ENCODE measurements at regions not wholly inside any gene's neighbourhood (a gene's known extent, or its start where the extent isn't known, plus 50 kb on each side); places are given as distances from the start of the nearest gene placed in this dataset.
"Not testable (repeated sequence)": the region's sequence is repeated elsewhere in the genome, so short reads cannot be mapped to it uniquely, and the experiment has no call there.

DNA sequence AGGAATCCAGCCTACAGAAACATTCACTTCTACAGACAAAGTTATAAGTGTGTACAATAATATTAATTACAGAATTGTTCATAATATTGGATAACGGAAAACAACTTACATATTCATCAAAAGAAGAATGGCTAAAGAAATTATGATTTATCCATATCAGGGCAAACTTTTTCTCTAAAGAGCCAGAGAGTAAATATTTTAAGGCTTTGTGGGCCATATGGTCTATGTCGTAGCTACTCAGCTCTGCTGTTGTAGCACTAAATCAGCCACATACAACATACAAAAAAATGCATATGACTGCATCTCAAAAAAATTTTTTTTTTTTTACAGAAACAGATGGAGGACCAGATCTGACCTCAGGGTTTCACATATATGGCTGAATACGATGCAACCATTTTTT is 96.7 kb upstream of the GALNT18 start:
- DNase-seq (ENCODE audit: low spot score) (no peak), FAIRE-seq (no peak)

- DNase-seq (ENCODE audit: low spot score) (no peak), FAIRE-seq (no peak)
These were observed 95.4 kb upstream of the GALNT18 start for GRCh38 chr11:11717064-11717725.

GRCh38 chr11:11715075-11715474 is 93.3 kb upstream of the GALNT18 start:
- FAIRE-seq = not testable (repeated sequence)

GRCh38 chr11:11710556-11710955 is 88.8 kb upstream of the GALNT18 start:
- FAIRE-seq (no peak), DNase-seq (ENCODE audit: low spot score) (no peak)

More at GRCh38 chr11:11715075-11715474, 93.3 kb upstream of the GALNT18 start:
- not testable (repeated sequence) for DNase-seq (ENCODE audit: low spot score)

DNA sequence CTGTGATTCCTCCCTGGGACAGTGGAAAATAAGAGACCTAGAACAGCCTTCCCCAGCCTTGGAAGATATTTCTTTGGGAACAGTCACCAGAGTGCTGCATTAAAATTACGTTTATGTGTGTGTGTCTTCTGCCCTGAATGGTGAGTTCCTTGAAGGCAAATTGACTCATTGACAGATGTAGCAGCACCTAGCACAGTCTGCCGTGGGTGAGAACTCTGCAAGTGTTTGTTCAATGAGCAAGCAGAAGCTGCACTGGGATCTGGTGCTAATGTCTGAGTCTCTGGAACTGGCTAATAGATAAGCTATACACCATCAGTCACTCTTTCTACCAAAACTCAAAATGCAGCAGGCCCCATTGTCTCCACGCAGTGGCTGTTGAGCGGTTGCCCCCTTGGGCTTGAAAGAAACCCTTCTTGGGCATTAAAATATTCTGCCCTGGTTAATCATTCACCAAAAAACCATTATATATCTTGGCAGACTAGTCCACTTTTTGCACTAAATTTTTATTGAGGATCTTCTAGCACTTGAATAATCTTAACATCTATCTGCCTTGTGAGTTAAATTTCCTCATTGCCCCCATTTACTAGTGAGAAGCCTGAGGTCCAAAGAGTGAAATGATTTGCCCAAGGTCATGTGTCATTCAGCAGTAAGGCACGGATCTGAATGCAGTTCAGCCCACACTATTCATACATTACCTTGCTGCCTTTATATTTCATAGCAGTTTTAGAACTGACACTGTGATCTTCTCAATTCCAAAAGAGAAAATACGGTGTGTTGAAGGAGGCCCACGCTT is 87.8 kb upstream of the GALNT18 start:
- DNase-seq (ENCODE audit: low spot score) (no peak), FAIRE-seq (no peak)

GRCh38 chr11:11708256-11708655 is 86.5 kb upstream of the GALNT18 start:
- DNase-seq (ENCODE audit: low spot score) (no peak), FAIRE-seq (no peak)

GRCh38 chr11:11706028-11706427 is 84.2 kb upstream of the GALNT18 start:
- DNase-seq (ENCODE audit: low spot score) (peak; percentile 33), FAIRE-seq (no peak)

DNA sequence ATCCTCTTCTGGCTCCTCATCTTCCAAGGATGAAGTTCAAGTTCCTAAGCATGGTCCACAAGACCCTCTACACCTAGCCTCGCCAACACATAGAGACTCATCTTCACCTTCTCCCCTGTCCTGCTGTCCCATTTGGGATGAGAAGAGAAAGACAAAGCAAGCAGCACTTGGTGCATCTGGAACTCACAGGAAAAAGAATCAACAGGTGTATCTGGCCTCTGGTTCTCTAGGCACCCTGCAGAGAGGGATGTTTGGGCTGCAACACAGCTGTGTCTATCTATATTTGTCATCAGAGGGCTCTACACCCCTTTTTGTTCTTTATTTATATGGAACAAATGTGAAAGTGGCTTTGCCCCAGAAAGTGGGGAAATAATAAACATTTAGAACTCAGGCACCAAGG is 82.1 kb upstream of the GALNT18 start:
- FAIRE-seq (no peak), DNase-seq (ENCODE audit: low spot score) (no peak)

DNA sequence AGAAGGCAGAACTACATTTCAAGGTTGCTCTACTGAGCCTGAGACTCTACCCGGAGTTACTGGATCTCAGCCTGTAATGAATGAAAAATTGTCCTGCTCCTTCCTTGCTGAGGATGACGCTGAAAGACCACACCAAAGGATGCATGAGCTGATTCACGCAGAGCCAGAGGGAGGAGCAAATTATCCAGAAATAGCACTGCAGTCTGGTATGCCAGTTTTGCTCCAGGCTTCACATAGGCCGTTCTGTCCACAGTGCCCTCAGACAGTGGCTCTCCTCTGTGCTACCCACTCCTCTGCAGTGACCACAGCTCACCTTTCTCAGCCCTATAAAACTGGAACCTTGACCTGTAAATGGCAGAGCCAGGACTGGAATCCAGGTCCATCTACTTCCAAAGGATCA is 79.3 kb upstream of the GALNT18 start:
- FAIRE-seq = no peak
- peak; percentile 51 for DNase-seq (ENCODE audit: low spot score)

DNA sequence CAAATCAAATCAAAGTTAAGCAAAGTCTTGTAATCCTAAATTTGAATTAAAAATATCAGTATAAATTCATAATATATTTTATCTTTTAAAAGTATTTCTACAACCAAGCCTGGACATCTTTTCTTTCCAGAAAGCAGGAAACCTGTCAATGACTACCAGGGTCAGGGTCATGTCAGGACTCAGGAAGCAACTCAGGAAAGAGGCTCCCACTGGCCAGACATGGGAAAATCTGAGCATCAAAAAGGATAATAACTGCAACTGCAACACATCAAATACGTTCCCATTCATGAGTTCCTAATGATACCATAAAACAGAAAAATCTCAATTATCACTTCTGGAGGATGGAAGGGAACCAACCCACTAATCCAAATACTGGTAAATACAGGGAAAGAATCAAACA is 76.0 kb upstream of the GALNT18 start:
- FAIRE-seq (no peak), DNase-seq (ENCODE audit: low spot score) (no peak)

GRCh38 chr11:11691296-11692151 is 69.7 kb upstream of the GALNT18 start:
- DNase-seq (ENCODE audit: low spot score) (no peak), FAIRE-seq (no peak)

- no peak for DNase-seq (ENCODE audit: low spot score)
- FAIRE-seq = no peak
These were observed 59.7 kb upstream of the GALNT18 start for GRCh38 chr11:11681536-11681935.

DNA sequence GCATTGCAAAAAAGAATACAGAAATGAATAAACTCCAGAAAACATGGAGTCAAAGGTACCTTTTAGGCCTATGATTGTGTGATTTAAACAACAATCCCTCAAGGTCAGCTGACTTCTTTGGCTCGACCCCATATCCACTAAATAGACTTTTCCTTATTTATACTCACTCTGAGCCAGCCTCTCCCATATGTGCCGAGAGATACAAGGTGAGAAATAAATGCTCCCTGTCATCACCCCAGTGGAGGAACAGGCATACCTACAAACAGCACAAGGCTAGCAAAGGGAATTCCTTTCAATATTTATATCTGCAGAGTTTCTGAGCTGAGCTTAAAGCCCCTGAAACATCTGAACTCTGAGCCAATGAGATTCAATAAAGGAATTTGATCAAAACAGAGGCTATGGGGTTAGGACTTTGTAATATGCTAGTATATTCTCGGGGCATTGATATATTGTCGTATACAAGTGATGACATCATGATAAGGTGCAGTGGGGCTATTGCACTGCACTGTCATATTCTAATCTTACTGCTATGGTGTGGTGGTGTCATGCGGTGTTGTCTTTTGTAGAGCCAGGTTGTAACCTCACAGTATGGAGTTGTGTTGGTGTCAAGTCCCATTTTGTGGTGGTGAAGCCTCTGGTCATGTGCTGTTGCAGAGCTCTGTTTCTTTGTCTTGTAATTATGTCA is 56.0 kb upstream of the GALNT18 start:
- no peak for DNase-seq (ENCODE audit: low spot score)
- FAIRE-seq = no peak

DNA sequence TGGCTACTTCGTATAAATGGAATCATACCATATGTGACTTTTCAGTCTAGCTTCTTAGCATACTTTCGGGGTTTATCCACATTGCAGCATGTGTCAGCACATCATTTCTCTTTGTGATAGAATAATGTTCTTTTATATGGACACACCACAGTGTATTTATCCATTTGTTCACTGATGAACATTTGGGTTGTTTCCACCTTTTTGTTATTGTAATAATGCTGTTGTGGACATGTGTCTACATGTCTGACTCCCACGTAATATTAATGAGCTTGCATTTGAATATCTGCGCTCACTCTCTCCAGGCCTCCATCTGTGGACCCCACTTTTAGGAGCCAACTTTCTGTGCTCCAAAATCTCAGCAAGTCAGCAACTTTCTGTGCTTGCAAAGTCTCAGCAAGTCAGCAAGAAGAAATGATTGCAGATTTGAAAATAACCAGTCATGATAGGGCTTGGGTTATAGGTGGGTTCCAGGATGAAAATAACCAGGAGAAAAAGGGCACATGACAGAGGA is 53.9 kb upstream of the GALNT18 start:
- DNase-seq (ENCODE audit: low spot score) (no peak), FAIRE-seq (no peak)

DNA sequence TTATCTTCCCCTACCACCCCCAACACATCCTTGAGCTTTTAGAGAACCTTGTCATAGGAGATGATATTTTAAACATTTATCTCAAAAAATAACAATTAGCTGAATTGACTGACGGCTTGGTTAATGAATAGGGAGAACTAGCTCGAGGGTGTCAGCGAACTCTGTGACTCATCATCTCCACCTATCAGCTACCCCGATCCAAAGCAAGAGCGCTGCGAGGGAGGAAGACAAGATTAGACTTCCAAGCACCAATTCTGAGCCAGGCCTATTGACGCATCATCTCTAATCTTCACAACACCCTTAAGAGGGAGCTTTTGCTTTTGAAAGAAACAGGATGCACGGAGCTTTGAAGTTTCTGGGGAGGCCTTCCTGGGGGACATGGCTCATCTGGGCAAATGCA is 51.0 kb upstream of the GALNT18 start:
- no peak for DNase-seq (ENCODE audit: low spot score)
- no peak for FAIRE-seq

- DNase-seq (ENCODE audit: low spot score) = no peak
- no peak for FAIRE-seq
These were observed 50.3 kb upstream of the GALNT18 start for GRCh38 chr11:11672101-11672500.

Measured in urothelium cell line (cell line).